Right lung (tissue), 2 donors: ENCODE measurements at regions not wholly inside any gene's neighbourhood (a gene's known extent, or its start where the extent isn't known, plus 50 kb on each side); places are given as distances from the start of the nearest gene placed in this dataset.
A peak's percentile ranks its signal among the peaks of the same experiment; 100 is the strongest.

Source experiments
- DNase-seq, 2 donors: peaks; one replicate each; pipeline ENCODE4 v3.0.0-alpha.2; 2013

DNA sequence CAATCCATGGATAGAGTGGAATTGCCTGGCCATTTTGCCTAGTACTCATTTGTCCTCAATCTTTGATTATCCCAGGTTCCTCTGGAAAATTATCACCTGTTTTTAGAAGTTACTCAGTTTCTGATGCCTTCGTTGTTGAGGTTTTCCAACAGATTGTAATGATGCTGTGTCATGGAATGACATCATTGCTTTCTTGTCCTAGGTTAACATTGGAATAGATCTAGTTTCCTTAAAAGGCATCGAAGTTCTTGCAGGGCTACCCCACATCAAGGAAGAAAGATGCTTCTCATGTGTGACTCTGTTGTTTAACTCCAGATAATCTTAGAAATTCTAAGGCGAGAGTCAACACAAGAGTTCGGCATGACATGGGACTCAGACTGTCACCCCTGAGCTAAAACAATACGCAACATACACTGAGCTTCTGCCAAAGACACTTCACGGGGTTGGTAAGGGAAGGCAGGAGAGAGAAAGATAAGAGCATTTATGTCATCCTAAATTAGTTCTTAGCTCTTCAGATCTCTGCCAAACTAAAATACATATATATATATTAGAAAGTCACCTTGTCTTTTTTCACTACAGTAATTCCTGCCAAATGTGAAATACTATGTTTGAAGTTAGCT is 293.2 kb upstream of the WWC1 start:
- no peak for DNase-seq

DNA sequence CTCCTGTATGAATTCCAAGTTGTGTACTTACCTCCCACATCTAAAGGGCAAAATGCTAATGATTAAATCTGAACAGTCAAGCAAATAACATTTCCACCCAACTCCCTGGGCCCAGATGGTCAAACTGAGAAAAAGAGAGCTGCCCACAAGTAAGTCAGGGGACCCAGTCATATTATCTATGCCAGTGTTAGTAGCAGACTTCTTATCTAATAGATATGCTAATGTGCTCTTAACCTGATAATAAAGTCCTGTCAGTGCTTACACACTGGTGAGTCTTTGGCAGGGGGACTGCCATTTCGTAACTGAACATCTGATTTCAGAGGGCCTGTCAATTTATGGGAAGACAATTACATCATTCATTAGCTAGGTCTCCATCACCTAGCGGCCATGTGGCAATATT is 292.3 kb upstream of the WWC1 start:
- DNase-seq = no peak

DNA sequence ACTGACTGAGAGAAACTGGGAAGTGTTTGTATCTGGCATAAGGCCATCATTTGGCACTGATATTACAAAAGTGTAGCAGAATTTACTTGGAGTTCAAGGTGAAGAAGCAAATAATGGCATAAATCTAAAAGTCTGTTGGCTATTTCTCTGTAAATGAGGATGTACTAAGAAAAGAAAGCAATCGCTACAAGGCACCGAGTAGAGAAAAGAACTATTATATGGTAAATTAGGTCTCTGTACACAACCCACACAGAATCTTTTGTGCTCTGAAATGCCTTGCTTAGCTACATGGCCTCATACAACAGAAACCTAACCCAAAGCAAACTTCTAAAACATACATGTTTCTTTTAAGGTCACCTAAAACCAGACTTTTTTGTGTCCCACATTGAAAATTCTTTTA is 290.1 kb upstream of the WWC1 start:
- DNase-seq = no peak

DNA sequence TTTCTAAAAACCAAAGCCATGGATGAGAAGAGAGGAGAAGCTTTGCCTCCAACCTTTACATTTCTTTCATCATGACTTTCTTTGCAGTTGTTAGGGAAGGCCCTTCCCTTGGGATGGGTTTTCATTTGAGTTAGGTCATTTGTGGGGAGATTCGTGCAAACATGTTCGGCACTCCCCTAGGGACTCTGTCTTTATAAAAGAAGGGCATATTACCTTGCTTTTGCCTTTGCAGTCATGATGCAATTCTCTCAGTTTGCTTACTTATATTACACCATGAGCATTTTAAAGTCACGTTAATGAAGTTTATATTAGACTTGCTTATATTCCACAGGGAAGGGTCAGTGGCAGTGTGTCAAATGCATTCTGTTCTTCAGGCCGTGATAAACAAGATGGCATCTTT is 289.3 kb upstream of the WWC1 start:
- DNase-seq = no peak

DNA sequence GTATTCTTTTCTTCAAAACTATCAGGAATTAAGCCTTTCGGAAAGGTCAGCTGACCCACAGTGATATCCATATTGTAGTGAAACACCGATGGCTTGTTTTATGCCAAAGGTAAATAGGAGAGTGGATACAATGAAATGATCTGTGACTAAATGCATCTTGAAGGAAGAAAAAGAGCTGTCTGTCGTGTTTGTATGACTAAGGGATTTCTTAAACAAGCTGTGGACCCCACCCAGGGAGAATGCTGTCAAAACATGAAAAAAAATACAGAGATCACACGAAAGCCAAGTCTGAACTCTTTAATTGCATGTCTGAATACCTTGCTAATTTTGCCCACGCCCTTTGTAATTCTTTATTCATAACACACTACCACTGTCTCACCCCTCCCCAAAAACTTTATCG is 286.4 kb upstream of the WWC1 start:
- DNase-seq = no peak

DNA sequence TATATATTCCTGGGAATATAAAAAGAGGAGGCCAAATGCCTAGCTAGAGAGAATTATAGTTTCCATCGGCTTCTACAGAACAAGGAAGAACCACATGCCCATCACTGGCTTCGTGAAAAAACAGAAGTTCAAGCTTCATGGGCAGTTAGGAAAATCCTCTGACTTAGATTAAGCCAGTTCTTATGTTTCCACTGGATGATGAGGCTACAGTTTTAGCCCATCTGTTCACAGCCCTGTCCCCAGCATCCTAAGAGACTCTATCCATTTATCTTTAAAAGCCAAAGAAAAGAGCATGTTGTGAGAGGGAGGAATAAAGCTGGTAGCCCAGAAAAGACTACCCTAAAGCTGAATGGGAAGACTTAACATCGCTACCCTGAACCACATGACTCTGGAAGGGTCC is 285.5 kb upstream of the WWC1 start:
- DNase-seq = no peak

DNA sequence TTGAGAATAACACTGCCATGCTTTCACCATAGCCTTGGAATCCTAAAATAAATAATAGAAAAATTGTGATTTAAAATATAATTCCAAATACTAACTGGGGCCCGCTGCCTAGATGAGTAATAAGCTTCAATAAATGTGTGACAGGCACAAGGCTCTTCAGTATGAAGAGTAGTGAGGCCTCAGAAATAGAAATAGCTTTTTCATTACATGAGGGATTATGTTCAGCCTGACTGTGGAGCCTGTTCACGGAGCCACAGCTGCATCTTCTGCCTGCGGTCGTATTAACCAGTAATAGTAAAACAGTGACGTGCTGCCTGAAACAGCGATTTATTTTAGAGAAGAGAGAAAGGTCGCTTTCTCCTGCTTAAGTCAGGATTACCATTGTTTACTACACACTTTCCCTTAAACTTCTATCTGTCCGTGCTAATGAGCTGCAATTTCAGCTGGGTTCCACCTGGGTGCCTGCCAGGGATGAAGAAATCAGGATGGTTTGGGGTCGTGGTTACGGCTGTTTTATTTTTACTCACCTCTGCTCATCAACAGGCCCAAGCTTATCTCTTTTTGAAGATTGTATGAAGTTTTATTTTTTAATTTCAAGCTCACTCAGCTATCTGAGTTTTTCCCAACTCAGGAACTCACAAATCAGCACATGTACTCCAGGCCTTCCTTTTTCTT is 284.9 kb upstream of the WWC1 start:
- peak in 1 of 2 donors; percentile 34 for DNase-seq

DNA sequence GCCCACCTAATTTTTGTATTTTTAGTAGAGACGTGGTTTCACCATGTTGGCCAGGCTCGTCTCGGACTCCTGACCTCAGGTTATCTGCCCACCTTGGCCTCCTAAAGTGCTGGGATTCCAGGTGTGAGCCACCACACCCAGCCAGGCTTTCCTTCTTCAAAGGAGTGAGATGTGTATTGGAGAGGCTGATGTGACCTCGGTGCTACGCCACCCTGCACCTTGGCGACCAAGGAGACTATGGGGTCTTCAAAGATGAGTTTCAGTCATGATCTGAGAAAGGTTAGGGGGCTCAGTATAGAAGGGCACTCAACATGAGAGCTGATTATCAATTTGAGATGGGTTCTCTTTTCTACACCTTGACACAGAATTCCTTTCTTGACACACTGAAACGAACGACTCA is 284.2 kb upstream of the WWC1 start:
- DNase-seq = no peak

DNA sequence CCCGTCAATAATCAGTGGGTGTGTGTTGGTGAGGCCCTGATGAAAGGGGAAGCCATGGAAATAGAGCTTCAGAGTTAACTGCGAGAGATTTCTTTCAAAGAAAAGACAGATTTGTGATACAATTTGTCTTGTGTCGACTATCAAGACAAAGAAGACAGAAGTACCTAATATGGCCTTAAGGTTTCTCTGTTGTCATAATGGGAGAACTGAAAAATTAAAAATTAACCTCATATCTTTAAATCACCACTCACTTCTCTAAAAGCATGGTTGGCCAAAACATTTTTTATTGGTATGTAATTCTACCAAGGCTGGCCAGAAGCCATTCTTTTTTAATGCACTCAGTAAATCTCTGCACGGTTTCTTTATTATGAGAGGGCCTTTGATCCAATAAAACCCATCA is 282.9 kb upstream of the WWC1 start:
- DNase-seq = no peak

DNA sequence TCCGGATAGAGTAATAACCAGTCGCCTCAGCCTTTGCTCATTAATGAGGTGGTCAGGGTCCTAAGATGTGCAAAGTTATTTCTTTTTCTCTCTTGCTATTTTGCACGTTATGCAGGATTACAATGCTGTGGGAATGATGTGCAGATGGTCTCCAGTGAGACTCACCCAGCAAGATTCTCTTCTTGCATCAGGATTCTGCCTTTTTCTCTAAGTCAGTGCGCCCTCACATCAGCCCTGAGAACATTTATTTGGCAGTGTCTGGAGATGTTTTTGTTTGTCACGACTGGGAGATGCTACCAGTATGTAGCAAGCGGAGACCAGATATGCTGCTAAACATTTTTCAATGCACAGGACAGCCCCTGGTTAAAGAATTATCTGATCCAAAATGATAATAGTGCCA is 280.3 kb upstream of the WWC1 start:
- no peak for DNase-seq

DNA sequence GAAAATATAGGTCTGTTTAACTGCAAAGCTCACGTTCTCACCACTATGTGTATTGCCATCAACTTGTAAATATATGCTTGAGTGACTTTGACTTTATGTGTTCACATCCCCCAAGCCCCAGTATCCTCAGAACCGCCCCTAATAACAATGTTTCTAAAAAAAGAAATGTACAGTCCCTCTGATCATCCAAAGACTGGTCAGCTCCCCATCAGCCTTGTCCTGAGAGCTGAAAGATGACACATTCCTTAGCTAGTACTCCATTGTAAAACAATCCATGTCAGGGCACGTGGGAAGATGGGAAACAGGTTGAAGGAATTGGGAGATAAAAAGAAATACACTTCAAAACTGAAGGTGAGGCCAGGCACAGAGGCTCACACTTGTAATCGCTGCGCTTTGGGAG is 279.4 kb upstream of the WWC1 start:
- DNase-seq = no peak

DNA sequence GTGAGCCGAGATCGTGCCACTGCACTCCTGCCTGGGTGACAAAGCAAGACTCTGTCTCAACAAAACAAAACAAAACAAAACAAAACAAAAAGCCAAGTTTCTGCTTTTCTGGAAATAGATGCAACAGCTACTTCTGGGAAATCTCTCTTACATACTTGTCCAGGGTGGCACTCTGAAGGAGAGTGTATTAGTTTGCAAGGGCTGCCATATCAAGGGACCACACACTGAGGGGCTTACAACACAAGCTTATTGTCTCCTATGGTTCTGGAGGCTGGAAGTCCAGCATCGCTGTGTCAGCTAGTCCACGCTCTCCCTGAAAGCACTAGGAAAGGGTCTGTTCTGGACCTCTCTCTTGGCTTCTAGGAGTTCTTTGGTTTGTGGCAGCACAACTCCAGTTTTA is 277.9 kb upstream of the WWC1 start:
- no peak for DNase-seq

DNA sequence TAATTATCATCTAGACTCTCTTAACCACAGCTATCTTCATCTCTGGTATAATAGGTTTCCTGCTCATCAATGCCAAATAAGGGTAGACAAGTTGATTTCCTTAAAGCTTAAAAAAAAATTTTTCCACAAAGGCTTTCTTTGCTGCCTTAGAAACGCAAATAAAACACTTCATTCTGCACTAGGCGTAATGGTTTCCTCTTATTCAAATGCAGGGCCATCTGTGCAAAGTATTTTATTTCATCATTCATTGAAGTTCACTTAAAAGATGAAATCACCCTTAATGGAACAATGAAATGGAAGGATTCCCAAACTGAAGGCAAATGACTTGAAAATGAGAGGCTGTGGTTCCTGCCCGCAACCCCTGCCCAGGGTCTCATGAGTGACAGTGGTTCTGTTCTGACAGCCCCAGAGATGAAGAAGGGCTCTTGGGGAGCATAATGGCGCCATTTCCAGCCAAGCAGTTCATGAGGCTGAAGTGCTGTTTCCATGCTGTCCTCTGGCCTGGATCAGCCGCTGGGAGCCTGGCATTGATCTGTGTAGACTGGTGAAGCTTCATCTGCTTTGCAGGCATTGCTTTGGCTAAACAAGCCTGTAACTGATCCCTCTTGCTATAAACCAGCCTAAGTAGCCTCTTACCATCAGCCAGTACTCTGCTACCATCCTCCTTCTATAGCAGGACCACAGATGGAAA is 276.9 kb upstream of the WWC1 start:
- no peak for DNase-seq

DNA sequence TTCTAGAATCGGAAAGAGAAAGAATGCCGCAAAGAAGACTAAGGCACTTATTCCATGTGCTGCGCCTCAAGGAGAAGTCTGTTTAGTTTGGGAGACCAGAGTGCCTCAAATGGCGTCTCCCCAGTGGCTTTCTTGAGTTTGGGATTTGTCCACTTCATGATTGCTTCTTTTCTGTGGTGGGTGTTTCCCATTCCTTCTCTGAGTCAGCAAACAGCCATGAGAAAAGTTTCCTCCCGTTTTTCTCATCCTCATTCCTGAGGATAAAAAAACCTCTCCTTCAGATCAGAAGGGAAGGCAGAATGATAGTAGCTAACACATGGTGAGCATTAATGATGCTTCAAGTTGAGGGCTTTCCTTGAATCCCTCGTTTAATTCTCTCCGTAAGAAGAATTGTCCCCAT is 275.9 kb upstream of the WWC1 start:
- no peak for DNase-seq

DNA sequence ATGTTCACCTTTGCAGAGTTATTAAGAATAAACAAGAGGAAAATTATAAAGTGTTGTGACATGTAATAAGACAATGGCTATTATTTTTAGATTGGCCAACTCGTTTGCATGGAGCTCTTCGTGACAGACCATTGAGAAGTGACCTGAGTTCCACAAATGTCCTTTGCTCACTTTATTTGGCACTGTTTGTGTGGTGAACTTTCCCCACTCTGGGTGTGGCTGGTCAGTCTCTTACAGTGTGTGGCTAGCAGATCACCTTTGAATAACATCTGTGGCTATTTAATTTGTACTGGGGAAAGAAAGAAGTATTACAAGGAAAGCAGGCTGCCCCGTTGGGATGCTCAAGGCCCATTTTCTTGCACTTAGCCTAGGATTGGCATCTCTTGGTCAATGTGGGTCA is 274.1 kb upstream of the WWC1 start:
- DNase-seq = no peak

DNA sequence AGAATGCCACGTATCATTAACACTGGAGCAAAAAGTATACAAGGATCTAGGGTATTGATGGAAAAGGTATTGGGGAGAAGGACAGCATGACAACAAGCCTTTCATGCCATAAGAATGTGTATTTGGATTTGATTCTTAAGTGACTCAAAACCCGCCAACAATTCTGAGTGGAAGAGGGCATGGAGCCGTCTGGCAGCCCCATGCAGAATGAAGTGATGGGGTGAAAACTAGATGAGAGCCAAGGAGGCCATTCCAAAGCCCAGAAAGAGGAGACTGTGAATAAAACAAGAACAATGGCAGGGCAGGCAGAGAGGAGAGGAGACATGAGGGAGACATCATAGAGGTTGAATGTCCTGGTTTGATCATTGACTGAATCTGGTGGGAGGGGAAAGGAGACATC is 272.3 kb upstream of the WWC1 start:
- DNase-seq = no peak

DNA sequence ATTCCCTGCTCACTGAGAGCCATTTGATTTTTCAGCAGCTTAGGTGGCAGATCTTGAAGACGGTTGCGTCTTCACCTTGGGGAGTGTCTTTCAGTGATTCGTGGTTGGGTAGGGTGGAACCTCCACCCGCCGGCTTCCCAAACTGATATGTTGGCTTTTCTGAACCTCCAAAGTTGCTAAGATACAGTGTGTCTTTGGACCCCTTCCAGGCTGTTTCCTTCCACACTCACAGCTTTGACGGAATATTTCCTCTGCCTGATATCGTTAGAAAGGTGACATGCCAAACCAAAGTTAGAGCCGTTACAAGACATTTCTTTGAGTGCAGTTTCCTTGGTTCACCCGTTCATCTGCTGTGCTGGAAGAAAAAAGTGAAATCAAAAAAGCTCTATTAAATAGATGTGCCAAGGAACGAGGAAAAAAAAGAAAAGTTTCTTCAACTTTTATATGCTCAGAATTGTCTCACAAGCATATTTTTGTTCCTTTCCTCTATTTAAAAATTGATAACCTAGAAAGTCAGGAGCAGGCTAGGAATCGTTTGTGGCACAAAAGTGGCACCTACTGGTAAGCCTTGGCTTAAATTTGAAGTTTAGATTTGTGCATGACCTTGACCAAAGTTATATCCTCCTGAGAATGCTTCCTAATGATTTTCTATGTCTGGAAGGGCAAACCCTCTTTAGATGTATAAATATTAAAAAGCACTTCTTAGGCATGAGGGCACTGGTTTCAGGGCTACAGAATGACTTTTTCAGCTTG is 270.7 kb upstream of the WWC1 start:
- peak; percentile 66 to 73 for DNase-seq

DNA sequence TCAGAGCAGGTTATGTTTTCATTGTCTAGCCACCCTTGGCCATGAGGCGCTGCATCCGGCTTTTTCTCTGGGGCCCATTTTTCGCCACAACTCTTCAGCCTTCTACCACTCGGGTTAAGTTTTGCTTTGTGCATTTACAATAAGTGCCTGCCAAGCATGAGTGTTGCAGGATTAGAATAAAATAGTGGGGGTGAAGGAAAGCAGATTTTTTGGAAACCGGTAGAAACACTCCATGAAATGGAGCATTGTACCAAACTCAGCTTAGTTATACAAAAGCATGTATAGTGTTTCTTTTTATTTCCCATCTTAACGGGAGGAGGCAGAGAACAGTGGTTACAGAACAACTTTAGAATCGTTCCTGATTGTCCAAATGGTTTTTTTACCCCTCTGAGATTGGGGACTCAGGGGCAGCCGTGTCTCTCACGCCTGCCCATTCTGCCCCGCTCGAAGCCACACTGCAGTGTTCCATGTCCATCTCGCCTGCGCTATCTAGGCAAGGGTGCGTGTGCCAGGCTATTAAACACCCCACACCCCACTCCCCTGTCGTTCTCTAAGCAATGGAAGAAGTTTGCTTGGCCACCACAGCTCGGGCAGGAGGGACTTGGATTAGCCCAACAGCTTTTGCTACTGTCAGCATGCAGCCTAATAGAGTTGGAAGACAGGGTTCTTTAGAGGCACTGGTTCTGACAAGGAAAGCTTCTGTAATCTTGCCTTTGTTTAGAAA is 268.8 kb upstream of the WWC1 start:
- DNase-seq = no peak

DNA sequence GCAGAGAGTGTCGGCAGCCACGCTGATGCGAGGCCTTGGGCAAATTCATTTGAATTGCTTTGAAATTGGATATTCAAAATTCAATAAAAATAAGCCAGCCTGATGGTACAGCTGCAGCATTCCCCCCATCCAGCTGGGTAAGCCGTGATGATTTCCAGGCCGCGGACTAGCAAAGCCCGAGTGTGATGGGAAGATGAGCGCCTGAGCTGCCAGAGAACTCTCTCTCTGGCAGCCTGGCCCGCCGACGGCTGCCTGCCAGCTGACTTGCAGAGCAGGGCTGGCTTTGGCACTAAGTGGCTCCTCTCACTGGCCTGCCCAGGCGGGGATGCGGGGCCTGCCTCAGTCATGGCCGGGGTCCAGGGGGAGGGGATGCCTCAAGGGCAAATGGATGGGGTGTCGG is 268.3 kb upstream of the WWC1 start:
- peak; percentile 73 to 74 for DNase-seq

DNA sequence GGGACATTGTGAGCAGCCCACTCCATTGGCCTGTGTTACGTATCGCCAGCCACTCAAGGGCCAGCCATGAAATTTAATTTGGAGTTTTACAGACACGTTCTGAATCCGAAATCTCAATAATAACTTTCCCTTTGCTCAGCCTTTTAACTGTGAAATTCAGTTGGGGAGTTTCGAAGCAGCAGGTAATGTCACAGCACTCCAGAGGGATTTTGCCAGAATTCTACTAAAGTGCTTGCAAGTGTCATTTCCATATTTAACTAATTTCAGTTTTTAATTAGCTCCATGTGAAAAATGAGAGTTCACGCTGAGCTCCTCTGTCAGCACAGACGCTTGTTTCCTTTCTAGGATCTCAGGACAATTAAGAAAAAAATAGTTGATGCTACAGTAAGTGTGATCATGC is 267.1 kb upstream of the WWC1 start:
- no peak for DNase-seq

DNA sequence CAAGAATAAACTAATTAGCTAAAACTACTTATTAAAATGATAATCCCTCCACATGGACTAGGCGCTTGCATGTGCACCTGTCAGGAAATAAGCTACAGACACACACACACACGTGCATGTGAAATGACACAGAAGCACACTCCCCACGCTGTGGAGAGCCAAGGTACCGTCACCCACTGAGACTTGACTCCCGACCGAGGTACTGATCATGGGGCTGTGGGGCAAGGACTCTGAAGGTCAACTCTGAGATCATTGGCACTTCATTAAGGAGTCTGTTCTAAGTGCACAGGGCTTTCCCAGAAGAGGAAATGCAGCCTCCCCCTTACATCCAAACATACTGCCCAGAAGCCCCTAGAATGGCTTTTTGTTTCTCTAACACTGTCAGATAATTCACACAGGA is 264.4 kb upstream of the WWC1 start:
- DNase-seq = no peak

DNA sequence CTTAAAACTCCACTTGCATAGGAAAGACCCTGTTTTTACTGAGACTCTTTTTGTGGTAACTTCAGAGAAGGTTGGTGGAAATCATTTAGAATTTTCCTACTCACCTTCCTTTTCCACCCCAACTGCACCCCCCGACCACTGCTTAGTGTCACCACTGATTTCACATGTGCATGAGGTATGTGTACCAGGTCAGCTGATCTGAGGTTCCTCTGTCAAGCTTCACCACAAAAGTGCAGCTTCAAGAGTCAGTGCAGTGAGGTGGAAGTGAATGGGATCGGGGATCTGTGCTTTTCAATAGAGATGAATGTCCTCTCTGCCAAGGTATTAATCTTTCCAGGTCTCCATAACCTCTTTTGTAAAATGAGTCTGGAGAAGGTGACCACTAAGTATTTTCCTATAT is 260.5 kb upstream of the WWC1 start:
- no peak for DNase-seq
